Stomach (tissue), 4 donors: ENCODE measurements at regions not wholly inside any gene's neighbourhood (a gene's known extent, or its start where the extent isn't known, plus 50 kb on each side); places are given as distances from the start of the nearest gene placed in this dataset.

Source experiments
- EP300 ChIP-seq: sonication (generic); formaldehyde crosslinking; IDR thresholded peaks from one replicate; pipeline ENCODE4 v1.6.1; 2017; ENCODE audit warnings: antibody characterized with exemption
- POLR2A ChIP-seq, 4 donors: fragments of 450-650 bp; IDR thresholded peaks; one replicate each; pipeline ENCODE4 v1.6.1; 2016; ENCODE audit warnings: antibody characterized with exemption in 4 of 4, control low read depth in 2 of 4, mild to moderate bottlenecking in 1 of 4, moderate library complexity in 1 of 4
- POLR2AphosphoS5 ChIP-seq, 3 donors: sonication (generic); formaldehyde crosslinking; IDR thresholded peaks; one replicate each; pipeline ENCODE4 v1.6.1; 2016; ENCODE audit warnings: antibody characterized with exemption in 3 of 3
- TF ChIP-seq, protein P1 (sequence below), 7 experiments: fragments of 450-650 bp in 4 of 7; fragments of 200-600 bp in 3 of 7; sonication (generic) in 3 of 7; IDR thresholded peaks; one replicate each; pipeline ENCODE4 v1.5.1; 2016 to 2019; ENCODE audit warnings: antibody characterized with exemption in 7 of 7, control low read depth in 2 of 7, mild to moderate bottlenecking in 1 of 7

- TF ChIP-seq POLR2AphosphoS5 (IDR thresholded peaks at IDR 0.05) (no peak), POLR2A (IDR thresholded peaks at IDR 0.05) (no peak), EP300 (no peak)
- TF ChIP-seq, protein P1, sequence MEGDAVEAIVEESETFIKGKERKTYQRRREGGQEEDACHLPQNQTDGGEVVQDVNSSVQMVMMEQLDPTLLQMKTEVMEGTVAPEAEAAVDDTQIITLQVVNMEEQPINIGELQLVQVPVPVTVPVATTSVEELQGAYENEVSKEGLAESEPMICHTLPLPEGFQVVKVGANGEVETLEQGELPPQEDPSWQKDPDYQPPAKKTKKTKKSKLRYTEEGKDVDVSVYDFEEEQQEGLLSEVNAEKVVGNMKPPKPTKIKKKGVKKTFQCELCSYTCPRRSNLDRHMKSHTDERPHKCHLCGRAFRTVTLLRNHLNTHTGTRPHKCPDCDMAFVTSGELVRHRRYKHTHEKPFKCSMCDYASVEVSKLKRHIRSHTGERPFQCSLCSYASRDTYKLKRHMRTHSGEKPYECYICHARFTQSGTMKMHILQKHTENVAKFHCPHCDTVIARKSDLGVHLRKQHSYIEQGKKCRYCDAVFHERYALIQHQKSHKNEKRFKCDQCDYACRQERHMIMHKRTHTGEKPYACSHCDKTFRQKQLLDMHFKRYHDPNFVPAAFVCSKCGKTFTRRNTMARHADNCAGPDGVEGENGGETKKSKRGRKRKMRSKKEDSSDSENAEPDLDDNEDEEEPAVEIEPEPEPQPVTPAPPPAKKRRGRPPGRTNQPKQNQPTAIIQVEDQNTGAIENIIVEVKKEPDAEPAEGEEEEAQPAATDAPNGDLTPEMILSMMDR (IDR thresholded peaks at IDR 0.05): no peak
Observed at GRCh38 chr9:90974016-90974415, 172.4 kb downstream of the SYK start.
